ENCODE measurements at regions not wholly inside any gene's neighbourhood (a gene's known extent, or its start where the extent isn't known, plus 50 kb on each side); places are given as distances from the start of the nearest gene placed in this dataset.

- Mint-ChIP-seq H3K9me3 (peaks cover 31% of the 10 kb centered on the region), H3K27ac (no peak overlapping the region), H3K27me3 (no peaks in the 10 kb centered on the region), H3K4me3 (no peak overlapping the region), H3K4me1 (ENCODE audit: low read depth) (no peaks in the 10 kb centered on the region), H3K36me3 (ENCODE audit: low read depth) (no peaks in the 10 kb centered on the region)
- intact Hi-C loops (cut with micrococcal nuclease) = no loop called here
Observed at GRCh38 chr5:165108809-165109208, 1603.4 kb downstream of the MAT2B start.

GRCh38 chr5:165119175-165119574 lies 1613.8 kb downstream of the MAT2B start:
- intact Hi-C loops (cut with micrococcal nuclease) = no loop called here
- H3K36me3 Mint-ChIP-seq (ENCODE audit: low read depth) = no peaks in the 10 kb centered on the region
- no peaks in the 10 kb centered on the region for H3K27me3 Mint-ChIP-seq
- peaks cover 9% of the 10 kb centered on the region for H3K9me3 Mint-ChIP-seq
- no peaks in the 10 kb centered on the region for H3K4me1 Mint-ChIP-seq (ENCODE audit: low read depth)
- H3K27ac Mint-ChIP-seq = no peak overlapping the region
- H3K4me3 Mint-ChIP-seq = no peak overlapping the region

- no peak overlapping the region for H3K27ac Mint-ChIP-seq
- H3K4me3 Mint-ChIP-seq = no peak overlapping the region
- H3K36me3 Mint-ChIP-seq (ENCODE audit: low read depth) = no peaks in the 10 kb centered on the region
- no peaks in the 10 kb centered on the region for H3K9me3 Mint-ChIP-seq
- H3K27me3 Mint-ChIP-seq = no peaks in the 10 kb centered on the region
- peaks cover 8% of the 10 kb centered on the region for H3K4me1 Mint-ChIP-seq (ENCODE audit: low read depth)
- intact Hi-C loops (cut with micrococcal nuclease) = no loop called here
Observed at GRCh38 chr5:165126598-165126997, 1621.2 kb downstream of the MAT2B start.

GRCh38 chr5:165127941-165128340 lies 1622.5 kb downstream of the MAT2B start:
- H3K27ac Mint-ChIP-seq = no peak overlapping the region
- H3K4me3 Mint-ChIP-seq = no peak overlapping the region
- H3K4me1 Mint-ChIP-seq (ENCODE audit: low read depth) = peaks cover 8% of the 10 kb centered on the region
- intact Hi-C loops (cut with micrococcal nuclease) = no loop called here
- peaks cover 7% of the 10 kb centered on the region for H3K9me3 Mint-ChIP-seq
- no peaks in the 10 kb centered on the region for H3K36me3 Mint-ChIP-seq (ENCODE audit: low read depth)
- H3K27me3 Mint-ChIP-seq = no peaks in the 10 kb centered on the region

GRCh38 chr5:165130656-165131055 lies 1625.2 kb downstream of the MAT2B start:
- Mint-ChIP-seq H3K27ac (no peak overlapping the region), H3K4me3 (no peak overlapping the region), H3K27me3 (no peaks in the 10 kb centered on the region), H3K9me3 (peaks cover 16% of the 10 kb centered on the region), H3K36me3 (ENCODE audit: low read depth) (no peaks in the 10 kb centered on the region), H3K4me1 (ENCODE audit: low read depth) (peaks cover 8% of the 10 kb centered on the region)
- intact Hi-C loops (cut with micrococcal nuclease) = no loop called here

GRCh38 chr5:165134155-165134554 lies 1628.7 kb downstream of the MAT2B start:
- H3K36me3 Mint-ChIP-seq (ENCODE audit: low read depth) = no peaks in the 10 kb centered on the region
- H3K4me1 Mint-ChIP-seq (ENCODE audit: low read depth) = peaks cover 9% of the 10 kb centered on the region
- intact Hi-C loops (cut with micrococcal nuclease) = no loop called here
- H3K27ac Mint-ChIP-seq = no peak overlapping the region
- H3K27me3 Mint-ChIP-seq = no peaks in the 10 kb centered on the region
- no peak overlapping the region for H3K4me3 Mint-ChIP-seq
- H3K9me3 Mint-ChIP-seq = peaks cover 17% of the 10 kb centered on the region

- Mint-ChIP-seq H3K9me3 (peaks cover 17% of the 10 kb centered on the region), H3K4me1 (ENCODE audit: low read depth) (peaks cover 9% of the 10 kb centered on the region), H3K27me3 (no peaks in the 10 kb centered on the region), H3K36me3 (ENCODE audit: low read depth) (no peaks in the 10 kb centered on the region), H3K4me3 (no peak overlapping the region), H3K27ac (no peak overlapping the region)
- intact Hi-C loops (cut with micrococcal nuclease) = no loop called here
Observed at GRCh38 chr5:165135565-165135964, 1630.1 kb downstream of the MAT2B start.

GRCh38 chr5:165137701-165138100 lies 1632.3 kb downstream of the MAT2B start:
- Mint-ChIP-seq H3K4me3 (no peak overlapping the region), H3K36me3 (ENCODE audit: low read depth) (no peaks in the 10 kb centered on the region), H3K9me3 (peaks cover 12% of the 10 kb centered on the region), H3K27me3 (no peaks in the 10 kb centered on the region), H3K4me1 (ENCODE audit: low read depth) (peaks cover 9% of the 10 kb centered on the region), H3K27ac (no peak overlapping the region)
- intact Hi-C loops (cut with micrococcal nuclease) = no loop called here

- Mint-ChIP-seq H3K4me1 (ENCODE audit: low read depth) (peaks cover 9% of the 10 kb centered on the region), H3K27me3 (no peaks in the 10 kb centered on the region), H3K4me3 (no peak overlapping the region), H3K27ac (no peak overlapping the region), H3K9me3 (peaks cover 8% of the 10 kb centered on the region), H3K36me3 (ENCODE audit: low read depth) (no peaks in the 10 kb centered on the region)
- intact Hi-C loops (cut with micrococcal nuclease) = no loop called here
Observed at GRCh38 chr5:165138236-165138635, 1632.8 kb downstream of the MAT2B start.

GRCh38 chr5:165139262-165139661 lies 1633.8 kb downstream of the MAT2B start:
- Mint-ChIP-seq H3K27me3 (no peaks in the 10 kb centered on the region), H3K4me3 (no peak overlapping the region), H3K4me1 (ENCODE audit: low read depth) (peaks cover 14% of the 10 kb centered on the region), H3K9me3 (peaks cover 8% of the 10 kb centered on the region), H3K27ac (no peak overlapping the region), H3K36me3 (ENCODE audit: low read depth) (no peaks in the 10 kb centered on the region)
- intact Hi-C loops (cut with micrococcal nuclease) = no loop called here

- intact Hi-C loops (cut with micrococcal nuclease) = no loop called here
- H3K27ac Mint-ChIP-seq = no peak overlapping the region
- H3K27me3 Mint-ChIP-seq = no peaks in the 10 kb centered on the region
- peaks cover 8% of the 10 kb centered on the region for H3K9me3 Mint-ChIP-seq
- H3K4me1 Mint-ChIP-seq (ENCODE audit: low read depth) = peaks cover 14% of the 10 kb centered on the region
- H3K4me3 Mint-ChIP-seq = no peak overlapping the region
- H3K36me3 Mint-ChIP-seq (ENCODE audit: low read depth) = no peaks in the 10 kb centered on the region
Observed at GRCh38 chr5:165139721-165140120, 1634.3 kb downstream of the MAT2B start.

- intact Hi-C loops (cut with micrococcal nuclease) = no loop called here
- Mint-ChIP-seq H3K4me3 (no peak overlapping the region), H3K4me1 (ENCODE audit: low read depth) (peaks cover 5% of the 10 kb centered on the region), H3K27me3 (no peaks in the 10 kb centered on the region), H3K36me3 (ENCODE audit: low read depth) (no peaks in the 10 kb centered on the region), H3K9me3 (peaks cover 21% of the 10 kb centered on the region), H3K27ac (no peak overlapping the region)
Observed at GRCh38 chr5:165143741-165144140, 1638.3 kb downstream of the MAT2B start.

GRCh38 chr5:165149431-165149830 lies 1644.0 kb downstream of the MAT2B start:
- Mint-ChIP-seq H3K27me3 (no peaks in the 10 kb centered on the region), H3K27ac (no peak overlapping the region), H3K9me3 (peaks cover 21% of the 10 kb centered on the region), H3K4me1 (ENCODE audit: low read depth) (no peaks in the 10 kb centered on the region), H3K36me3 (ENCODE audit: low read depth) (no peaks in the 10 kb centered on the region), H3K4me3 (no peak overlapping the region)
- intact Hi-C loops (cut with micrococcal nuclease) = no loop called here

- peaks cover 11% of the 10 kb centered on the region for H3K9me3 Mint-ChIP-seq
- H3K27ac Mint-ChIP-seq = no peak overlapping the region
- H3K4me3 Mint-ChIP-seq = no peak overlapping the region
- H3K4me1 Mint-ChIP-seq (ENCODE audit: low read depth) = no peaks in the 10 kb centered on the region
- intact Hi-C loops (cut with micrococcal nuclease) = no loop called here
- H3K27me3 Mint-ChIP-seq = no peaks in the 10 kb centered on the region
- no peaks in the 10 kb centered on the region for H3K36me3 Mint-ChIP-seq (ENCODE audit: low read depth)
Observed at GRCh38 chr5:165152058-165152457, 1646.6 kb downstream of the MAT2B start.

- Mint-ChIP-seq H3K36me3 (ENCODE audit: low read depth) (no peaks in the 10 kb centered on the region), H3K27me3 (no peaks in the 10 kb centered on the region), H3K27ac (no peak overlapping the region), H3K4me1 (ENCODE audit: low read depth) (no peaks in the 10 kb centered on the region), H3K4me3 (no peak overlapping the region), H3K9me3 (peaks cover 7% of the 10 kb centered on the region)
- intact Hi-C loops (cut with micrococcal nuclease) = no loop called here
Observed at GRCh38 chr5:165157219-165157618, 1651.8 kb downstream of the MAT2B start.

Measured in dendritic cell treated with granulocyte-macrophage colony-stimulating factor and Interleukin-4, amounts not matched to agents 40 ng/mL and 50 ng/mL, for 4 days (primary cell).